ENCODE measurements at regions not wholly inside any gene's neighbourhood (a gene's known extent, or its start where the extent isn't known, plus 50 kb on each side); places are given as distances from the start of the nearest gene placed in this dataset.

DNA sequence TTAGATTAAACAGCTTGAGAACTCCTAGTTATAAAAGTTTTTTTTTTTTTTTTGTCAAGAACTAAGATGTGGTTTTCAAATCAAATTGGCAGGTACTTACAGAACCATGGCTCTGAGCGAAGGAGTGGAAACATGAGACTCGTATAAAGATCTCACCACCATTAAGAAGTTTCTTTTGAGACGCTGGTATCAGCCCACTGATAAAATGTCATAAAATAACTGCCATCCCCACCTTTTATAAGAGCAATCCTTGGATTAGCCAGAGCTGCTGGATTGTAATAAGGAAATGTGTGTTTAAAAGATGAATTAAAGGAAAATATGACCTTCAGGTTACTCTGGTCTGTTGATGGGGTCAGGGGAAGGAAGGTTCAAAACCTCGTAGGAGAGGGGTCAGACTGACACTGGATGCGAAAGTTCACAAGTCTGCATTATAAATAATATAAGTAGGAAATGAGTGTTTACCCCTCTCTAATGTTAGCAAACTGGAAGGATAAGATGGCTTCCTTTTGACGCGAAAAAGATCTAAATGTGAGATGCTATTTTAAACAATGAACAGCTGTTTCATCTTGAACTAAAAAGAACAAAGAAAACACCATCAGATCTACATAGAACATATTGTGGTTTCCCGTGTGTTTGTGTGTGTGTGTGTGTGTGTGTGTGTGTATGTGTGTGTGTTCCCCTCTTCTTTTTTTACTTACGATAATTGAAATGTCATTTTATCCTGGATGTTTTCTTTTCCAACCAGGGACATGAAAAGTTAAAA, 386.8 kb upstream of the JAG1 start:
- no peak for DNase-seq (ENCODE audit: low read depth in 1 of 2, low spot score in 2 of 2)
- H3K23ac ChIP-seq (ENCODE audit: insufficient read length): no peak overlapping the region
- no peak overlapping the region for H3K4ac ChIP-seq (replicated peaks; ENCODE audit: insufficient read length, low read depth, low read length)
- no peak overlapping the region for H2AFZ ChIP-seq (ENCODE audit: low read length)
- no peak overlapping the region for H2BK20ac ChIP-seq (ENCODE audit: low read length)
- no peak overlapping the region for H4K5ac ChIP-seq (ENCODE audit: insufficient read length, low read depth, low read length)
- H3K9ac ChIP-seq (replicated peaks in 1 of 4; ENCODE audit: extremely low read depth in 1 of 4, low read depth in 3 of 4, low read length in 3 of 4): no peak overlapping the region
- no peak overlapping the region for H4K91ac ChIP-seq (replicated peaks; ENCODE audit: insufficient read length, low read length)
- no peak overlapping the region for H3K56ac ChIP-seq (replicated peaks; ENCODE audit: insufficient read length, low read depth, low read length)
- no peak overlapping the region for H4K8ac ChIP-seq (ENCODE audit: extremely low read depth, insufficient read depth, low read length)
- H3K14ac ChIP-seq (ENCODE audit: insufficient read length): no peak overlapping the region
- no peak overlapping the region for H2BK5ac ChIP-seq (ENCODE audit: low read depth, low read length)
- H3K9me3 ChIP-seq (ENCODE audit: insufficient read depth in 2 of 2, low read depth in 1 of 2, low read length in 1 of 2): no peaks in the 10 kb centered on the region
- H2AK5ac ChIP-seq (ENCODE audit: low read depth, low read length): no peak overlapping the region
- H3K79me1 ChIP-seq (ENCODE audit: low read depth, low read length): no peaks in the 10 kb centered on the region
- H3K27me3 ChIP-seq (replicated peaks in 1 of 4; ENCODE audit: control insufficient read depth in 3 of 4, extremely low read depth in 1 of 4, insufficient read depth in 3 of 4, low read length in 3 of 4): no peaks in the 10 kb centered on the region
- H2BK120ac ChIP-seq (replicated peaks; ENCODE audit: low read depth, low read length): no peak overlapping the region
- CTCF ChIA-PET (ENCODE audit: partially characterized antibody): no interaction called here
- no peaks in the 10 kb centered on the region for H3K36me3 ChIP-seq (ENCODE audit: control insufficient read depth in 2 of 4, insufficient read depth in 4 of 4, low read length in 3 of 4)
- no peak overlapping the region for H2BK12ac ChIP-seq (ENCODE audit: low read depth, low read length)
- H4K20me1 ChIP-seq (replicated peaks in 1 of 2; ENCODE audit: control insufficient read depth in 1 of 2, insufficient read depth in 2 of 2, low read length in 2 of 2): no peaks in the 10 kb centered on the region
- H3K79me2 ChIP-seq (ENCODE audit: control insufficient read depth in 1 of 2, insufficient read depth in 2 of 2, low read length in 2 of 2): no peaks in the 10 kb centered on the region
- H3K27ac ChIP-seq (ENCODE audit: low read depth, low read length): no peak overlapping the region
- no peak for TF ChIP-seq EP300 (IDR thresholded peaks at IDR 0.05; ENCODE audit: borderline replicate concordance in 1 of 2, low read depth in 2 of 2, low read length in 2 of 2)
- POLR2A ChIA-PET (ENCODE audit: partially characterized antibody): no interaction called here
- no peak for FAIRE-seq
- H3K4me3 ChIP-seq (ENCODE audit: extremely low read depth in 1 of 4, insufficient read depth in 2 of 4, low read depth in 3 of 4, low read length in 4 of 4): no peak overlapping the region
- H3K18ac ChIP-seq (ENCODE audit: extremely low read depth, low read length): no peak overlapping the region
- no peak overlapping the region for H3K4me2 ChIP-seq (ENCODE audit: insufficient read depth in 1 of 2, low read depth in 2 of 2, low read length in 2 of 2)
- H3K23me2 ChIP-seq (ENCODE audit: low read depth, low read length): no peaks in the 10 kb centered on the region
- 98% methylated on average over 9 of the region's 9 CpGs; no CpG with 5 or more reads in 1 of the 2 experiments for WGBS, 2 experiments (ENCODE audit: extremely low coverage in 1 of 2, insufficient coverage in 1 of 2, insufficient read length in 1 of 2, insufficient replicate concordance in 2 of 2, low coverage in 1 of 2, low lambda C conversion rate in 2 of 2, missing lambda C conversion rate in 1 of 2)
- no peak overlapping the region for H2BK15ac ChIP-seq (ENCODE audit: low read length)
- H3K4me1 ChIP-seq (replicated peaks in 1 of 4; ENCODE audit: control insufficient read depth in 3 of 4, insufficient read depth in 4 of 4, low read length in 3 of 4): no peaks in the 10 kb centered on the region

Data from H1 (cell line).